Activated CD4-positive, alpha-beta memory T cell treated with anti-CD3 and anti-CD28 coated beads for 36 hours (primary cell): ENCODE measurements at regions not wholly inside any gene's neighbourhood (a gene's known extent, or its start where the extent isn't known, plus 50 kb on each side); places are given as distances from the start of the nearest gene placed in this dataset.

Experiments
- CTCF ChIA-PET: fragments of 350-600 bp; sonication (Branson Sonifier 250); formaldehyde crosslinking; loops from one replicate; lab custom pipeline; 2021; ENCODE audit warnings: antibody characterized with exemption, inconsistent platforms; lab: Charles Lee
- POLR2A ChIA-PET: fragments of 350-600 bp; sonication (Branson Sonifier 250); formaldehyde crosslinking; loops from one replicate; lab custom pipeline; 2021; ENCODE audit warnings: antibody characterized with exemption; lab: Charles Lee
- DNase-seq: peaks from one replicate; pipeline ENCODE4 v3.0.0-alpha.2; 2020
- H3K27ac Mint-ChIP-seq: one replicate; pipeline ENCODE4 v1.8.0; 2021; ENCODE audit warnings: mixed read lengths
- H3K27me3 Mint-ChIP-seq: one replicate; pipeline ENCODE4 v1.8.0; 2021; ENCODE audit warnings: mixed read lengths
- H3K36me3 Mint-ChIP-seq: one replicate; pipeline ENCODE4 v1.8.0; 2021; ENCODE audit warnings: mixed read lengths
- H3K4me1 Mint-ChIP-seq: one replicate; pipeline ENCODE4 v1.8.0; 2021; ENCODE audit warnings: low read depth, mixed read lengths
- H3K4me3 Mint-ChIP-seq: one replicate; pipeline ENCODE4 v1.8.0; 2021; ENCODE audit warnings: mild to moderate bottlenecking, mixed read lengths
- H3K9me3 Mint-ChIP-seq: one replicate; pipeline ENCODE4 v1.8.0; 2021; ENCODE audit warnings: mixed read lengths
- intact Hi-C: fragments of 100-400 bp; cut with micrococcal nuclease; formaldehyde crosslinking; loops from one replicate; pipeline ENCODE4 v1.15.1; 2023

GRCh38 chr5:40401284-40402006, 278.3 kb upstream of the PTGER4 start:
- CTCF ChIA-PET = interaction anchor here (0.6 to 1.4 kb wide), 10 partner anchors 9 to 452 kb away, joined by 3 to 4 read pairs (median 3); no protein-coding TSS in a partner anchor
- DNase-seq = peak; percentile 66
- peak overlapping the region; percentile 30 for H3K4me3 Mint-ChIP-seq
- H3K36me3 Mint-ChIP-seq = no peaks in the 10 kb centered on the region
- POLR2A ChIA-PET = interaction anchor here (0.7 to 2.5 kb wide), 14 partner anchors 8 to 284 kb away, joined by 3 to 12 read pairs (median 8); partner anchors contain the start of gene PTGER4
- no peaks in the 10 kb centered on the region for H3K9me3 Mint-ChIP-seq
- H3K27ac Mint-ChIP-seq = peak overlapping the region; percentile 86
- H3K27me3 Mint-ChIP-seq = no peaks in the 10 kb centered on the region
- peaks cover 88% of the 10 kb centered on the region for H3K4me1 Mint-ChIP-seq
- intact Hi-C loops = loop anchor here (1.0 to 10.0 kb wide), 3 partner anchors 85 to 1227 kb away; no protein-coding TSS in a partner anchor

- POLR2A ChIA-PET = no interaction called here
- peak overlapping the region; percentile 47 for H3K27ac Mint-ChIP-seq
- no peaks in the 10 kb centered on the region for H3K36me3 Mint-ChIP-seq
- intact Hi-C loops = loop anchor here (10.0 kb wide), 1 partner anchor 1225 kb away; no protein-coding TSS in a partner anchor
- no peaks in the 10 kb centered on the region for H3K27me3 Mint-ChIP-seq
- DNase-seq = no peak
- CTCF ChIA-PET = no interaction called here
- H3K9me3 Mint-ChIP-seq = no peaks in the 10 kb centered on the region
- H3K4me3 Mint-ChIP-seq = no peak overlapping the region
- H3K4me1 Mint-ChIP-seq = peaks cover 76% of the 10 kb centered on the region
Observed at GRCh38 chr5:40400245-40400644, 279.5 kb upstream of the PTGER4 start.

GRCh38 chr5:40399349-40399748, 280.4 kb upstream of the PTGER4 start:
- ChIA-PET POLR2A (no interaction called here), CTCF (no interaction called here)
- intact Hi-C loops = no loop called here
- Mint-ChIP-seq H3K9me3 (no peaks in the 10 kb centered on the region), H3K4me1 (peaks cover 68% of the 10 kb centered on the region), H3K27ac (peak overlapping the region; percentile 50), H3K36me3 (no peaks in the 10 kb centered on the region), H3K4me3 (no peak overlapping the region), H3K27me3 (no peaks in the 10 kb centered on the region)
- no peak for DNase-seq

DNA sequence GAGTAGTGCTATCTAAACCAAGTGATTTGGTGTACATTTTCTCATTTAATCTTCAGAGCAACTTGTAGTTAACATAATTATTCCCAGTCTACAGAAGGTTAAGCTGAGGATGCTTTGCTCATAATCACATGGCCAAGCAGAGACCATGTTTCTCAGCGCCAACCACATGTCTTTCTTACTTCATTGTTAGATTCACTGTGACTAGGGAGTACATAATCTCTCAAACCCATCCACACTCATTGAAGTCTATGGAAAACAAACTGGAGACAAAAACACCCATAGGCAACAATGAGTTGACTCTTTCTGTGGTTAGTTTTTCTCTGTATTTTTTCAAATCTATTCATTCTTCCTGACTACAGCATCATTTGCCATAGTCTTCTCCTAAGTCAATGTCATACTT, 281.7 kb upstream of the PTGER4 start:
- ChIA-PET CTCF (no interaction called here), POLR2A (interaction anchor here (0.8 kb wide), 1 partner anchor 82 kb away, joined by 3 read pairs; no protein-coding TSS in a partner anchor)
- no peaks in the 10 kb centered on the region for H3K9me3 Mint-ChIP-seq
- intact Hi-C loops = no loop called here
- no peaks in the 10 kb centered on the region for H3K27me3 Mint-ChIP-seq
- no peak for DNase-seq
- H3K4me3 Mint-ChIP-seq = no peak overlapping the region
- no peaks in the 10 kb centered on the region for H3K36me3 Mint-ChIP-seq
- peaks cover 54% of the 10 kb centered on the region for H3K4me1 Mint-ChIP-seq
- peak overlapping the region; percentile 68 for H3K27ac Mint-ChIP-seq

DNA sequence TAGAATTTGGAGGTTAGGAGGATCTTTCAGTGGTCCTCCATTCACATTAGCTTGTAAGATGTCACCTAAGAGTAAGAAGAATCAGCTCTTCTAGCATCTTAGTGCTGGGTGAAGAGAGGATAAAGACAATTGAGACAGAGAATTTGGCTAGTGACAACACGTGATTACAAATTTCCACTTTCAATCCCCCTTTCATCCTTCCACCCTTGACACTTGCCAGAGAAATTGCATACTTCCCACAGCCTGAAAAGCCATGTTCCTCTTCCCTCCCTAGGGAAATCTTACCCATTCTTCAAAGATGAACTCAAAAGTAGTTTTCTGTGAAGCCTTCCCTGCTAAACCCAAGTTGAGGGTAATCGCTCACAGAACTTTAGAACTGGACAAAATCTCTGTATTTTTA, 282.6 kb upstream of the PTGER4 start:
- CTCF ChIA-PET = no interaction called here
- Mint-ChIP-seq H3K36me3 (no peaks in the 10 kb centered on the region), H3K9me3 (no peaks in the 10 kb centered on the region), H3K4me1 (peaks cover 50% of the 10 kb centered on the region), H3K27me3 (no peaks in the 10 kb centered on the region), H3K4me3 (no peak overlapping the region), H3K27ac (no peak overlapping the region)
- intact Hi-C loops = no loop called here
- POLR2A ChIA-PET = interaction anchor here (1.0 kb wide), 1 partner anchor 10 kb away, joined by 3 read pairs; no protein-coding TSS in a partner anchor
- DNase-seq = no peak

DNA sequence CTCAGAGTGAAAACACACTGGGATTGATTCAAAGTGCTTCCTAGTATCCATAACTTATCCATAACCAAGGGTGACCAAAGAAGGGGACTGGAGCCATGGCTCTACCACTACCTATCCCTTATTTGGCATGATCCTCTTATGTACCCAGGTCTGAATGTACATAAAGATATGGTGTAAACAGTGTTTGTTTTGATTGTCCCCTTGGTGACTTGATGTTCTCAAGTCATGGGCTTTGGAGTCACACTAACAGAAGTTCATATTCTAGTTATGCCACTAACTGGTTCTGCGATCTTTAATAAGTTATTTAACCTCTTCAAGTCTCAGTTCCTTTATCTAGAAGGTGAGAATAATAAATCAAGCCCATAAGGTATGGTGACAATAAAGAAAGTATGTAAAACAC, 283.4 kb upstream of the PTGER4 start:
- no peaks in the 10 kb centered on the region for H3K27me3 Mint-ChIP-seq
- ChIA-PET POLR2A (interaction anchor here (1.0 kb wide), 1 partner anchor 11 kb away, joined by 3 read pairs; no protein-coding TSS in a partner anchor), CTCF (no interaction called here)
- H3K4me3 Mint-ChIP-seq = no peak overlapping the region
- peaks cover 46% of the 10 kb centered on the region for H3K4me1 Mint-ChIP-seq
- no peak overlapping the region for H3K27ac Mint-ChIP-seq
- no peaks in the 10 kb centered on the region for H3K36me3 Mint-ChIP-seq
- H3K9me3 Mint-ChIP-seq = no peaks in the 10 kb centered on the region
- intact Hi-C loops = no loop called here
- DNase-seq = no peak

- Mint-ChIP-seq H3K4me3 (no peak overlapping the region), H3K4me1 (peaks cover 48% of the 10 kb centered on the region), H3K27me3 (no peaks in the 10 kb centered on the region), H3K27ac (no peak overlapping the region), H3K36me3 (no peaks in the 10 kb centered on the region), H3K9me3 (no peaks in the 10 kb centered on the region)
- CTCF ChIA-PET = no interaction called here
- DNase-seq = no peak
- POLR2A ChIA-PET = no interaction called here
- intact Hi-C loops = no loop called here
Observed at GRCh38 chr5:40395251-40395650, 284.5 kb upstream of the PTGER4 start.

GRCh38 chr5:40394698-40395097, 285.0 kb upstream of the PTGER4 start:
- H3K27ac Mint-ChIP-seq = no peak overlapping the region
- no peaks in the 10 kb centered on the region for H3K9me3 Mint-ChIP-seq
- peaks cover 49% of the 10 kb centered on the region for H3K4me1 Mint-ChIP-seq
- no peak for DNase-seq
- CTCF ChIA-PET = no interaction called here
- intact Hi-C loops = no loop called here
- no peak overlapping the region for H3K4me3 Mint-ChIP-seq
- POLR2A ChIA-PET = interaction anchor here (0.7 kb wide), 1 partner anchor 118 kb away, joined by 3 read pairs; no protein-coding TSS in a partner anchor
- no peaks in the 10 kb centered on the region for H3K36me3 Mint-ChIP-seq
- H3K27me3 Mint-ChIP-seq = no peaks in the 10 kb centered on the region

DNA sequence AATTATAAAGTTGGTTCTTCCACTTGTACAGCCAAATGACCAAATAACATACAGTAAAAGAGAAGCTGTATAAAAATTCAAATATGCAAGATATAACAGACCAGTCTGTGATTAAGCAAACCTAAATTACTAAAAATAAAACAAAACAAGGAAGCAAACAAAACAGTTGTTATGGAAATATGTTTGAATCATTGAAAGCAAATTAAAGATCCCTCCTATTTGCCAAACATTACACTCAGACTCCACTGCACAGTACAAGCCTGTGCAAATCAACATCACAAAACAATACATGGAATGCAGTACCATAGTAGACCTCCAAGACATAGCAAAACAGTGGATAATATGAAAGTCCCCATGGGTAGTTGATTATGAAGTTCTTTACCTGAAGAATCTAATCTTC, 288.1 kb upstream of the PTGER4 start:
- no peaks in the 10 kb centered on the region for H3K36me3 Mint-ChIP-seq
- peaks cover 45% of the 10 kb centered on the region for H3K4me1 Mint-ChIP-seq
- no peak for DNase-seq
- H3K9me3 Mint-ChIP-seq = no peaks in the 10 kb centered on the region
- no peaks in the 10 kb centered on the region for H3K27me3 Mint-ChIP-seq
- ChIA-PET CTCF (no interaction called here), POLR2A (interaction anchor here (0.8 kb wide), 1 partner anchor 10 kb away, joined by 3 read pairs; no protein-coding TSS in a partner anchor)
- H3K4me3 Mint-ChIP-seq = no peak overlapping the region
- no peak overlapping the region for H3K27ac Mint-ChIP-seq
- intact Hi-C loops = no loop called here

- Mint-ChIP-seq H3K4me1 (peaks cover 55% of the 10 kb centered on the region), H3K9me3 (no peaks in the 10 kb centered on the region), H3K27ac (peak overlapping the region; percentile 16), H3K36me3 (no peaks in the 10 kb centered on the region), H3K4me3 (no peak overlapping the region), H3K27me3 (no peaks in the 10 kb centered on the region)
- ChIA-PET CTCF (interaction anchor here (0.9 to 1.2 kb wide), 3 partner anchors 17 to 295 kb away, joined by 3 to 4 read pairs (median 3); no protein-coding TSS in a partner anchor), POLR2A (interaction anchor here (0.8 to 2.3 kb wide), 2 partner anchors 11 to 167 kb away, joined by 3 to 11 read pairs; no protein-coding TSS in a partner anchor)
- no peak for DNase-seq
- intact Hi-C loops = no loop called here
Observed at GRCh38 chr5:40390281-40391149, 289.2 kb upstream of the PTGER4 start.

DNA sequence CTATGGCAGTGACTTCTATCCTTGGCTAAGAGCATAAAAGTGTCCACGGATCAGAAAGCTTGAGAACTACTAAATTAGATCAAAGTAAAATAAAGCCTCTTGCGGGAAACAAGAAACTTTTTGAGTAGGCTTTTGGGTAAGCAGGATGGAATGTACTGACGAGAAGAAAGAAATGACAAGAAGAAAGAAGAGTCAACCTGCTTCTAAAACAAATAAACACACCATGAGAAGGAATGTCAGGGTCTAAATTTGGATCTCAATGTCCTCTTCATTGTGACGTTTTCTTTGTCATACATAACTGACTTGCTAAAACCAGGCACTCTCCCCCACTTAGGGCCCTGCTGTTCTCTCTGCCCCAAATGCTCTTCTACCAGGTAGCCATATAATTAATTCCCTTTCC, 290.1 kb upstream of the PTGER4 start:
- no peaks in the 10 kb centered on the region for H3K27me3 Mint-ChIP-seq
- POLR2A ChIA-PET = interaction anchor here (0.6 to 2.3 kb wide), 2 partner anchors 12 to 291 kb away, joined by 3 to 11 read pairs; partner anchors contain the start of gene PTGER4

More for the DNA sequence above, 290.1 kb upstream of the PTGER4 start:
- DNase-seq = no peak
- H3K4me3 Mint-ChIP-seq = no peak overlapping the region
- CTCF ChIA-PET = interaction anchor here (0.6 to 1.2 kb wide), 6 partner anchors 12 to 296 kb away, joined by 3 to 4 read pairs (median 4); no protein-coding TSS in a partner anchor
- intact Hi-C loops = loop anchor here (2.0 to 10.0 kb wide), 3 partner anchors 347 to 675 kb away; partner anchors contain the start of gene RPL37
- no peaks in the 10 kb centered on the region for H3K9me3 Mint-ChIP-seq
- no peaks in the 10 kb centered on the region for H3K36me3 Mint-ChIP-seq
- H3K4me1 Mint-ChIP-seq = peaks cover 64% of the 10 kb centered on the region
- peak overlapping the region; percentile 24 for H3K27ac Mint-ChIP-seq
